Testis (tissue), 2 donors: ENCODE measurements at regions not wholly inside any gene's neighbourhood (a gene's known extent, or its start where the extent isn't known, plus 50 kb on each side); places are given as distances from the start of the nearest gene placed in this dataset.
"Not testable (repeated sequence)": the region's sequence is repeated elsewhere in the genome, so short reads cannot be mapped to it uniquely, and the experiment has no call there.

Experiments used
- POLR2A ChIP-seq: fragments of 450-650 bp; IDR thresholded peaks from one replicate; pipeline ENCODE4 v1.6.1; 2017; ENCODE audit warnings: antibody characterized with exemption, mild to moderate bottlenecking, moderate library complexity
- TF ChIP-seq, protein P1 (sequence below), 3 experiments: fragments of 450-650 bp in 2 of 3; fragments of 200-600 bp in 1 of 3; sonication (generic) in 1 of 3; IDR thresholded peaks; one replicate each; pipeline ENCODE4 v1.5.1; 2016 to 2019; ENCODE audit warnings: antibody characterized with exemption in 3 of 3, mild to moderate bottlenecking in 2 of 3, moderate library complexity in 1 of 3

DNA sequence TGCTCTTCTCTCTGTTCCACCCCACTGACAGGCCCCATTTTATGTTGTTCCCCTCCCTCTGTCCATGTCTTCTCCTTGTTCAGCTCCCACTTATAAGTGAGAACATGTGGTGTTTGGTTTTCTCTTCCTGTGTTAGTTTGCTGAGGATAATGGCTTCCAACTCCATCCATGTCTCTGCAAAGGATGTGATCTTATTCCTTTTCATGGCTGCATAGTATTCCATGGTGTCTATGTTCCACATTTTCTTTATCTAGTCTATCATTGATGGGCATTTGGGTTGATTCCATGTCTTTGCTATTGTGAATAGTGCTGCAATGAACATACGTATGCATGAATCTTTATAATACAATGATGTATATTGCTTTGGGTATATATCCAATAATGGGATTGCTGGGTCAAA lies 283.4 kb upstream of the HS3ST5 start:
- TF ChIP-seq, protein P1, sequence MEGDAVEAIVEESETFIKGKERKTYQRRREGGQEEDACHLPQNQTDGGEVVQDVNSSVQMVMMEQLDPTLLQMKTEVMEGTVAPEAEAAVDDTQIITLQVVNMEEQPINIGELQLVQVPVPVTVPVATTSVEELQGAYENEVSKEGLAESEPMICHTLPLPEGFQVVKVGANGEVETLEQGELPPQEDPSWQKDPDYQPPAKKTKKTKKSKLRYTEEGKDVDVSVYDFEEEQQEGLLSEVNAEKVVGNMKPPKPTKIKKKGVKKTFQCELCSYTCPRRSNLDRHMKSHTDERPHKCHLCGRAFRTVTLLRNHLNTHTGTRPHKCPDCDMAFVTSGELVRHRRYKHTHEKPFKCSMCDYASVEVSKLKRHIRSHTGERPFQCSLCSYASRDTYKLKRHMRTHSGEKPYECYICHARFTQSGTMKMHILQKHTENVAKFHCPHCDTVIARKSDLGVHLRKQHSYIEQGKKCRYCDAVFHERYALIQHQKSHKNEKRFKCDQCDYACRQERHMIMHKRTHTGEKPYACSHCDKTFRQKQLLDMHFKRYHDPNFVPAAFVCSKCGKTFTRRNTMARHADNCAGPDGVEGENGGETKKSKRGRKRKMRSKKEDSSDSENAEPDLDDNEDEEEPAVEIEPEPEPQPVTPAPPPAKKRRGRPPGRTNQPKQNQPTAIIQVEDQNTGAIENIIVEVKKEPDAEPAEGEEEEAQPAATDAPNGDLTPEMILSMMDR (IDR thresholded peaks at IDR 0.05) = not testable (repeated sequence)
- not testable (repeated sequence) for TF ChIP-seq POLR2A
